NCI-H2029 treated with DMSO at 0.1 percent for 48 hours (cell line): ENCODE measurements at regions not wholly inside any gene's neighbourhood (a gene's known extent, or its start where the extent isn't known, plus 50 kb on each side); places are given as distances from the start of the nearest gene placed in this dataset.
"Not testable (repeated sequence)": the region's sequence is repeated elsewhere in the genome, so short reads cannot be mapped to it uniquely, and the experiment has no call there.

Experiments used
- DNase-seq: peaks from one replicate; lab custom pipeline; 2025; lab: John Stamatoyannopoulos, UW

GRCh38 chr2:175414882-175415487 lies 233.5 kb upstream of the ATP5MC3 start:
- DNase-seq: peak; percentile 76

DNA sequence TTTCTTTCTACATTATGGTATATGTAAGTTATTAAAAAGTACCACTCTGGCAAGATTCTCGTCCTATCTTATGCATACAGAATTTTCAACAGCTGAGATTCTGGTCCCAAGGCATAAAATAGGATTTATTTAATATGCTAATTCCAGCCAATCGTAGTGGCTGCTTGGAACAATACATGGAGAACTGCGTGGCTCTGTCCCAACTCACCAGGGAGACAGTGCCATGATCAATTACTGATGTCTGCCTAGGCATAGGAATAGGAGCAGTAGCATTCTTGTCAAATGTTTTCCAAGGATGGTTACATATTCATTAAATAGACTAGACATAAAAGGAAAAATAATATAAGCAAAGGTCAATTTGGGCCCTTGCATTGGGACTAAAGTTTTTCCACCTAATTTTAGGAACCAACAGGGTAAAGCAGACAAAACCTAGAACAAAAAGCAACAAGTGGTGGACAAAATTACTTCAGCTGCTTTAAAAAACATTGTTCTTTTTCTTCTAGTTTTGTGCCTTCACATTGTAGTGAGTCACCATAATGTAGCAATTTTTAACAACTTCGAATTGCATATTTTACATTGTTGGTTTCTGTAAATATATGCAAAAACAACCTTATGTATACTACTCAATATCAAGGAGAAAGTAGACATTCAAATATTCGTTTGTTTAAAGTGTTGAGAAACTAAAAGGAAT lies 232.8 kb upstream of the ATP5MC3 start:
- no peak for DNase-seq

DNA sequence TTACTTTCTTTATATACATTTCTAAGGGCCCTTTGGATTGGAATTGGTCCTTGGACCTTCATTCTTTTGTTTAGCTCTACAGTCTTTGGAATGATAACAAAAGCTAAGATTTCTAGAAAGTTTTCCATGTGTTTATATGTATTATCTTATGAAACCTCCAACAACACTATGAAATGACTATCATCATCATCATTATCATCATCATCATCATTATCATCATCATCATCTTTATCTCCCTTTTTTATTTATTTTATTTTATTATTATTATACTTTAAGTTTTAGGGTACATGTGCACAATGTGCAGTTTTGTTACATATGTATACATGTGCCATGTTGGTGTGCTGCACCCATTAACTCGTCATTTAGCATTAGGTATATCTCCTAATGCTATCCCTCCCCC lies 229.4 kb upstream of the ATP5MC3 start:
- not testable (repeated sequence) for DNase-seq

GRCh38 chr2:175404839-175405238 lies 223.3 kb upstream of the ATP5MC3 start:
- no peak for DNase-seq

DNA sequence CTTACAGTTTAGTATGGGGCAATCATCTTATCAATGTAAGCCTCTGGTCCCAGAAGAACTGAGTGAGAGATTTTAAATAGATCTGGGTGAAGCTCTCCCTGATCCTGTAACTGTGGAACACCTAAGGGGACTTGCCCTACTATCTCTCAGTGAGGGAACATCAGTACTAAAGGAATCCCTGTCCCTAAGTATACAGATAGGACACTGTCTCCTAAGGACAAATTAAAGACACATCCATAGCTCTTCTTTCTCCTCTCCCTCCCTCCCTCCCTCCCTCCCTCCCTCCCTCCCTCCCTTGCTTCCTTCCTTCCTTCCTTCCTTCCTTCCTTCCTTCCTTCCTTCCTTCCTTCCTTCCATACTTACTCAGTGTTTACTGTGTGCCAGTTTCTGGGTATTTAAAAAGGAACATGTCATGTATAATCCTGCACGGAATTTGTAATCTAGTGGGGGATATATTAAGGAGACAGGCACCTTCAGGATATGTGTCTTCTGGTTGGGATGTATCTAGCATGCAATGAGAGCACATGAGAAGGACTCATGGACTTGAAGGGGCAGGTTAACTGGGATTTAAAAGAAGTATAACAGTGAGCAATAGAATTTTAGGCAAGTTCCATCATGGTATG lies 222.2 kb upstream of the ATP5MC3 start:
- DNase-seq: no peak

GRCh38 chr2:175402571-175402970 lies 221.1 kb upstream of the ATP5MC3 start:
- no peak for DNase-seq

- DNase-seq: no peak
These were observed 220.5 kb upstream of the ATP5MC3 start for GRCh38 chr2:175401956-175402469.

GRCh38 chr2:175400975-175401374 lies 219.5 kb upstream of the ATP5MC3 start:
- no peak for DNase-seq

GRCh38 chr2:175399326-175399725 lies 217.8 kb upstream of the ATP5MC3 start:
- no peak for DNase-seq

GRCh38 chr2:175398848-175399247 lies 217.3 kb upstream of the ATP5MC3 start:
- DNase-seq: no peak

DNA sequence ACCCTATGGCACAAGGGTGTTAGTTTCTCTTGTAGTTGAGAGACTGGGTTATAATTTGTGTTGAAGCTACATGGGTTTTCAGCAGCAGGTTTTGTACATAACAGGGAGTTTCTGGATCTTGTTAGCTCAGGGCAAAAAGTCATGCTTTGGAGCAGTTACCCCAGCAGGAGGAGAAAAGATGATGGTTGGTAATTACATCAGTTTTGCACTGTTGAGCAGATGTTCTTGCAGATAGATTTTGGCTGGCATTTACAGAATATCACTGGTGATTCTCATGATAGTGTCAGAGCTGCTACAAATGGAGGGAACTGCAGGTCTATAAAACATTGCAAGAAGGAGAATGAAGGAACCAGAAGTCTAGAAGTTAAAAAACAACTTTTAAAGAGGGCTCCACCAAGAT lies 215.2 kb upstream of the ATP5MC3 start:
- DNase-seq: no peak

GRCh38 chr2:175393851-175394250 lies 212.3 kb upstream of the ATP5MC3 start:
- no peak for DNase-seq

DNA sequence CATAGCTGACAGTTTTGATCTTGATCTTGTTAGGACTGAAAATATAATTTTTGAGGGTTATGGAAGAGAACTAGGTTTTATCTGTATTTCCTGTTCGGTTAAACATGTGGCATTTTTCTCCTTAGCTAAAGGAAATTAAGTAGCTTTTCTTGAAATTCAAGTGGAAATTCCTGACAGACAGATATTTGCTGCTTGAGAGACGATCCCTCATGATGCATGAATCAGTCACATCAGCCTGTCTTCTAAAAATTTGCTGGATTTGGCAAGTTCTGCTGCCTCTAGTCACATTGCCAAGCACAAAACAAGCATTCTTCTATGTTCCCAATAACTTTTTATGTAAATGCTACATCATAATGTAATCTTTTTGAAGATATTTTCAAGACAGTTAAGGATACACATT lies 201.8 kb upstream of the ATP5MC3 start:
- DNase-seq: no peak

GRCh38 chr2:175373729-175374128 lies 192.2 kb upstream of the ATP5MC3 start:
- DNase-seq: no peak

DNA sequence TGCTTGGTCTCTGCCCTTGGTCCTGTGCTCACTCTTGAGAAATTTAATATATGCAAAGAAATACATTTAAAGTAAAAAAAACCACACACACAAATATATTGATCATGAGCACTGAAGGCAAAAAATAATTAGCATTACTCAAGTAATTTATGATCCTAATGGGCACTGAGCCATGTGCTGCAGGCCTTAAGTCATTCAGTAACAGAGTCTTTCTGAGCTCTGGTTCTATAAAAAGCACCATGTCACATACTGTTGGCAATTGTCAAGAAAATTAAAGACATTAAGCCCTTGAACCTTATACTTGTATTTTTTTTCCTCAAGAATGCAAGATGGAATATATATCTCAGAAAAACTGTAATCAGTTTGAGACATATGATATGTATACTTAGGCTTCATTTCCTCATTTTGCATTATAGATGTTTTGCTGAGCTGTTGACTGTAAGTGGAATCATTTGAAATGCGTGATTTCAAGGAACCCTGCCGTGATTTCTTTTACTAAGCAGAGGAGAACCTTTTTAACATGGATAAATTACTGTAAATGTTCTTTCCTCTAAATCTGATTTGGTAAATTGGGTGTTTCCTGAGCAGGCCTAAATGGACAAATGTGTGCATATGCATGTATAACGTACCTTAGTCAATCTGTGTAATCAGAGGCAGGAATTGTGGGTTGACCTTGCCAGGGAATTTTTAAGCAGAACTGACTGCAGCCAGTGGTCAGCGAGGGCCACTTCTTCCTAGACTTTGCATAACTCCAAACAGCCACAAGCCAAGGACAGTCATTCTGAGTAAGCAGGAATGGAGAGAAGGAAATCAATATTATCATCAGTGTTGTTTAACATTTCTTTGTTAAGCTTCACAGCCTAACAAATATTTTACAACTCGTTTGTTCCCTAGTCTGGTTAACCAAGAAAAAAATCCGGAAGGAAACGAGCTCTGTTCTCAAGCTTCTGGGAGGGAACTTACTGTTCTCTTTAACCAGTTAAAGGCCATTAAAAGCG lies 191.5 kb upstream of the ATP5MC3 start:
- DNase-seq: no peak

DNA sequence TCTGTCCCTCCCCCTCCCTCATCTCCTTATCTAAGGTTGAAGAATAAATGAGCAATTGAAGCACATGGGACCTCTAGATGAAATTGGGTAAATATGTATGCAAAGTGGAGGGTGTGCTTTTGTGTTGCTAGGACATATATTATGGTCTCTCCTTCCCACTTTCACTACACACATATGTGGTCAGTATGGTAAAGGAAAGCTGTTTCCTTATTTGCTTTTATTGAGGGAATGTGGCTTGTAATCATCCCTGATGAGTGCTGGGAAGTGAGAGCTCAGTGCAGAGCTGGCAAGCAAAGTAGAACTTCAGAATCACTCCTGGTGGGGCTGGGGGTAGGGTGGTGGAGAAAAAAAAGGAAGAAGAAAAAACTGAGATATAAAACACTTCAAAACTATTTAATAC lies 189.9 kb upstream of the ATP5MC3 start:
- DNase-seq: no peak

DNA sequence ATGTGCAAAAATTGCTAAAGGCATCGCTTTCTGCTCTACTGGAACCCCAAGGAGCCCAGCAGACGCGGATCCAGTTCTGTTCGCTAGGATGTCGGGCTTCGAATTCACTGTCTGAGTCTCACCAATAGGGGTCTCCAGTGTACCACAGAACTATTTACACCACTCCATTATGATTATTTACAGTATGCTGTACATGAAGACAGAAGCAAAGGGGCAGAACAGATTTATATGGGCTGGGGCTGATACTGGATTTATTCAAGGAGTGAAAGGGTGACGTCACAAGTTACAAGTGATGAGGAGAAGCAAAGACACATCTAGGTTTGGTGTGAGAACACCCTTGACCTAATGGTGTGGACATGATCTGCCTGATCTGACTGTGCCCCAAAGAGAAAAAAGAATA lies 185.3 kb upstream of the ATP5MC3 start:
- peak; percentile 58 for DNase-seq

GRCh38 chr2:175363699-175364098 lies 182.2 kb upstream of the ATP5MC3 start:
- DNase-seq: peak; percentile 52

GRCh38 chr2:175362331-175362730 lies 180.8 kb upstream of the ATP5MC3 start:
- no peak for DNase-seq

GRCh38 chr2:175359710-175360109 lies 178.2 kb upstream of the ATP5MC3 start:
- DNase-seq: no peak

DNA sequence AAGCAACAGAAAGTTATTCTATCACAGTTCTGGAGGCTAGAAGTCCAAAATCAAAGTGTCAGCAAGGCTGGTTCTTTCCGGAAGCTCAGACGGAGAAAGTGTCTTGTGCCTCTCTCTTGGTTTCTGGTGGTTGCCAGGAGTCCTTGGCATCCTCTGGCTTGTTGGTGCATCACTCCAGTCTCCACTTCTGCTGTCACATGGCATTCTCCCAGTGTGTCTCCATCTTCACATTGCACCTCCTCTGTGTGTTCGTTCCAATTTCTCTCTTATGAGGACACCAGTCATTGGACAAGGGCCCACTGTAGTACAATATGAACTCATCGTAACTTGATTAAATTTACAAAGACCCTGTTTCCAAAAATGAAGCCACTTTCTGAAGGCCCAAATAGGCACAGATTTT lies 175.4 kb upstream of the ATP5MC3 start:
- no peak for DNase-seq

- no peak for DNase-seq
These were observed 173.7 kb upstream of the ATP5MC3 start for GRCh38 chr2:175355246-175355645.
